SK-N-SH (cell line): ENCODE measurements at regions not wholly inside any gene's neighbourhood (a gene's known extent, or its start where the extent isn't known, plus 50 kb on each side); places are given as distances from the start of the nearest gene placed in this dataset.

ENCODE experiments used
- CTCF ChIA-PET: fragments of 300-600, 350-600 bp; formaldehyde crosslinking; extraction: SDS; loops from one replicate; lab custom pipeline; 2021; lab: Yijun Ruan, JAX
- POLR2A ChIA-PET: fragments of 350-600 bp; sonication (Branson Sonifier 250); formaldehyde crosslinking; extraction: SDS; loops from one replicate; lab custom pipeline; 2020; ENCODE audit warnings: antibody characterized with exemption, inconsistent platforms; lab: Yijun Ruan, JAX
- DNase-seq: peaks from one replicate; pipeline ENCODE4 v3.0.0; 2012
- H2AFZ ChIP-seq: fragments of 200-600 bp; sonication (generic); 2 replicates; pipeline ENCODE4 v1.8.1; 2016; ENCODE audit warnings: antibody characterized with exemption, mild to moderate bottlenecking, low read depth
- H3F3A ChIP-seq: fragments of 200-600 bp; sonication (generic); replicated peaks from 2 replicates; pipeline ENCODE3; 2016; ENCODE audit warnings: antibody characterized with exemption, mild to moderate bottlenecking; ENCODE audit not compliant: insufficient read depth
- H3K27ac ChIP-seq, 2 experiments: fragments of 200-500 bp in 1 of 2; fragments of 200-600 bp in 1 of 2; sonication (Bioruptor generic) in 1 of 2; sonication (generic), shearing (Covaris generic) in 1 of 2; 2 replicates each; pipeline versions ENCODE4 v1.5.1 to v1.6.1; 2014 to 2016; ENCODE audit warnings: low read depth in 2 of 2, inconsistent platforms in 1 of 2, low read length in 1 of 2, mild to moderate bottlenecking in 1 of 2, mixed read lengths in 1 of 2
- H3K27me3 ChIP-seq: fragments of 200-600 bp; sonication (generic), shearing (Covaris generic); 2 replicates; pipeline ENCODE4 v1.6.1; 2016; ENCODE audit warnings: mixed run types; ENCODE audit not compliant: insufficient read depth
- H3K36me3 ChIP-seq, 2 experiments: fragments of 200-500 bp in 1 of 2; fragments of 200-600 bp in 1 of 2; sonication (Bioruptor generic) in 1 of 2; sonication (generic) in 1 of 2; replicated peaks in 1 of 2; 2 replicates each; pipeline versions ENCODE3 to v1.5.1; 2014 to 2016; ENCODE audit warnings: low read length in 1 of 2, mild to moderate bottlenecking in 1 of 2; ENCODE audit not compliant: insufficient read depth in 2 of 2, control insufficient read depth in 1 of 2
- H3K4me1 ChIP-seq, 2 experiments: fragments of 200-500 bp in 1 of 2; fragments of 200-600 bp in 1 of 2; sonication (Bioruptor generic) in 1 of 2; sonication (generic), shearing (Covaris generic) in 1 of 2; 2 replicates each; pipeline versions ENCODE4 v1.5.1 to v1.6.1; 2014 to 2016; ENCODE audit warnings: low read depth in 1 of 2, low read length in 1 of 2, mixed run types in 1 of 2; ENCODE audit not compliant: insufficient read depth in 2 of 2, control insufficient read depth in 1 of 2
- H3K4me2 ChIP-seq: fragments of 200-600 bp; sonication (generic), shearing (Covaris generic); 2 replicates; pipeline ENCODE4 v1.6.1; 2017; ENCODE audit warnings: mixed run types
- H3K4me3 ChIP-seq, 2 experiments: fragments of 200-500 bp in 1 of 2; fragments of 200-600 bp in 1 of 2; sonication (Bioruptor generic) in 1 of 2; sonication (generic), shearing (Covaris generic) in 1 of 2; 2 replicates each; pipeline versions ENCODE4 v1.5.1 to v1.8.1; 2014 to 2016; ENCODE audit warnings: low read depth in 2 of 2, inconsistent platforms in 1 of 2, low read length in 1 of 2, mild to moderate bottlenecking in 1 of 2, mixed read lengths in 1 of 2, moderate library complexity in 1 of 2
- H3K79me2 ChIP-seq: fragments of 200-600 bp; sonication (generic); 2 replicates; pipeline ENCODE4 v1.8.1; 2017; ENCODE audit warnings: mild to moderate bottlenecking; ENCODE audit not compliant: insufficient read depth
- H3K9ac ChIP-seq: fragments of 200-600 bp; sonication (generic); 2 replicates; pipeline ENCODE4 v1.6.1; 2017; ENCODE audit warnings: mixed run types
- H3K9me2 ChIP-seq: fragments of 200-600 bp; sonication (generic); 2 replicates; pipeline ENCODE4 v1.6.1; 2017; ENCODE audit warnings: mixed run types
- H3K9me3 ChIP-seq: fragments of 200-600 bp; sonication (generic); 2 replicates; pipeline ENCODE4 v1.6.1; 2017; ENCODE audit warnings: mixed run types, mild to moderate bottlenecking, moderate library complexity
- H4K20me1 ChIP-seq: fragments of 200-600 bp; sonication (generic); 2 replicates; pipeline ENCODE4 v1.6.1; 2017; ENCODE audit warnings: mild to moderate bottlenecking, mixed run types; ENCODE audit not compliant: insufficient read depth
- CTCF ChIP-seq: fragments of 200-600 bp; sonication (generic); IDR thresholded peaks from 2 replicates; pipeline ENCODE4 v1.6.1; 2017; ENCODE audit warnings: antibody characterized with exemption, mild to moderate bottlenecking, moderate library complexity
- EZH2phosphoT487 ChIP-seq: fragments of 200-600 bp; sonication (generic); IDR thresholded peaks from 2 replicates; pipeline ENCODE4 v1.6.1; 2017; ENCODE audit warnings: low read depth, mixed run types, mild to moderate bottlenecking, antibody characterized with exemption, moderate library complexity, borderline replicate concordance
- FOSL2 ChIP-seq: IDR thresholded peaks from 2 replicates; pipeline ENCODE4 v1.4.0; 2012; ENCODE audit warnings: low read depth, mild to moderate bottlenecking, moderate library complexity, borderline replicate concordance
- FOXJ3 ChIP-seq: sonication (generic); formaldehyde crosslinking; IDR thresholded peaks from 2 replicates; pipeline ENCODE4 v1.5.1; 2020; ENCODE audit warnings: mild to moderate bottlenecking, missing genetic modification reagents
- FOXM1 ChIP-seq: IDR thresholded peaks from 2 replicates; pipeline ENCODE4 v1.4.0; 2012; ENCODE audit warnings: low read depth, mild to moderate bottlenecking
- GATA2 ChIP-seq: sonication (generic); formaldehyde crosslinking; IDR thresholded peaks from 2 replicates; pipeline ENCODE4 v1.5.0; 2020; ENCODE audit warnings: mild to moderate bottlenecking, missing genetic modification reagents
- IRF3 ChIP-seq: fragments of 150-350 bp; IDR thresholded peaks from 2 replicates; pipeline ENCODE4 v1.6.1; 2016; ENCODE audit warnings: mild to moderate bottlenecking, low read depth, low read length
- MEF2A ChIP-seq: IDR thresholded peaks from 2 replicates; pipeline ENCODE4 v1.4.0; 2012; ENCODE audit warnings: low read depth, borderline replicate concordance
- MXI1 ChIP-seq: IDR thresholded peaks from 2 replicates; pipeline ENCODE4 v1.6.1; 2012; ENCODE audit warnings: mild to moderate bottlenecking, low read depth, low read length, improper control_type of control experiment
- NRF1 ChIP-seq: IDR thresholded peaks from 2 replicates; pipeline ENCODE4 v1.6.1; 2012; ENCODE audit warnings: low read depth, mild to moderate bottlenecking, low read length
- RAD21 ChIP-seq: IDR thresholded peaks from 2 replicates; pipeline ENCODE4 v1.6.1; 2012; ENCODE audit warnings: mild to moderate bottlenecking, low read length
- REST ChIP-seq: IDR thresholded peaks from 2 replicates; pipeline ENCODE4 v1.6.1; 2012; ENCODE audit warnings: mild to moderate bottlenecking, low read depth, low read length, moderate library complexity
- RXRA ChIP-seq: IDR thresholded peaks from 2 replicates; pipeline ENCODE4 v1.4.0; 2012; ENCODE audit warnings: low read depth, mild to moderate bottlenecking, borderline replicate concordance
- SMC3 ChIP-seq: IDR thresholded peaks from 2 replicates; pipeline ENCODE4 v1.6.1; 2012; ENCODE audit warnings: low read depth, low read length, improper control_type of control experiment
- TCF12 ChIP-seq: IDR thresholded peaks from 2 replicates; pipeline ENCODE4 v1.4.0; 2012
- USF1 ChIP-seq: IDR thresholded peaks from 2 replicates; pipeline ENCODE4 v1.4.0; 2012; ENCODE audit warnings: low read depth, borderline replicate concordance
- WGBS: methylation state at CpG from one replicate; pipeline ENCODE4 v1.1.6; 2017; ENCODE audit warnings: low lambda C conversion rate; 5-methylcytosine and 5-hydroxymethylcytosine counted together

- no peak overlapping the region for H3K9ac ChIP-seq
- H3K9me2 ChIP-seq, result no peaks in the 10 kb centered on the region
- DNase-seq, result peak; percentile 3
- CTCF ChIA-PET, result no interaction called here
- H4K20me1 ChIP-seq, result no peaks in the 10 kb centered on the region
- no peaks in the 10 kb centered on the region for H3K79me2 ChIP-seq
- H3K27ac ChIP-seq, result no peak overlapping the region
- H3K4me3 ChIP-seq, result no peak overlapping the region
- no peaks in the 10 kb centered on the region for H3F3A ChIP-seq
- H3K4me1 ChIP-seq, result no peaks in the 10 kb centered on the region
- TF ChIP-seq NRF1, result no peak
- TF ChIP-seq RAD21, result 0 out of 2 replicates have a peak, but pooled peaks have one; percentile 16
- no peak for TF ChIP-seq MXI1
- no peaks in the 10 kb centered on the region for H3K9me3 ChIP-seq
- H3K27me3 ChIP-seq, result no peaks in the 10 kb centered on the region; the same call in 1 of the 2 replicates
- POLR2A ChIA-PET, result no interaction called here
- no peaks in the 10 kb centered on the region for H3K36me3 ChIP-seq
- 13% methylated on average over 23 of the region's 23 CpGs for WGBS
- H3K4me2 ChIP-seq, result no peak overlapping the region
- no peak overlapping the region for H2AFZ ChIP-seq
Observed at GRCh38 chr15:98043160-98044014, 82.9 kb downstream of the ARRDC4 start.

- TF ChIP-seq CTCF, result no peak
- TF ChIP-seq FOXJ3, result no peak
- TF ChIP-seq TCF12, result no peak
- no peak for TF ChIP-seq RXRA
- TF ChIP-seq SMC3, result no peak
- TF ChIP-seq RAD21, result no peak
- no peak for TF ChIP-seq MEF2A
- no peak for TF ChIP-seq FOXM1
- TF ChIP-seq USF1, result no peak
- TF ChIP-seq FOSL2, result no peak
- no peak for TF ChIP-seq EZH2phosphoT487
- TF ChIP-seq NRF1, result no peak
- TF ChIP-seq REST, result no peak
- no peak for TF ChIP-seq GATA2 (CRISPR knock-in tag)
- no peak for TF ChIP-seq IRF3
- TF ChIP-seq MXI1, result no peak
- Histone ChIP-seq H3K36me3 (no peaks in the 10 kb centered on the region), H3K4me3 (no peak overlapping the region), H3K9me2 (no peaks in the 10 kb centered on the region), H3K9me3 (peaks cover 8% of the 10 kb centered on the region; the same call in 1 of the 2 replicates), H3F3A (no peaks in the 10 kb centered on the region), H3K4me1 (no peaks in the 10 kb centered on the region), H3K27me3 (no peaks in the 10 kb centered on the region), H3K27ac (no peak overlapping the region), H3K9ac (no peak overlapping the region), H2AFZ (no peak overlapping the region), H3K79me2 (no peaks in the 10 kb centered on the region), H3K4me2 (no peak overlapping the region), H4K20me1 (no peaks in the 10 kb centered on the region)
- no peak for DNase-seq
- CTCF ChIA-PET, result no interaction called here
- 0% methylated on average over 2 of the region's 3 CpGs for WGBS
- POLR2A ChIA-PET, result no interaction called here
Observed at GRCh38 chr15:98051734-98052133, 91.2 kb downstream of the ARRDC4 start.
